AG09309 (cell line): ENCODE measurements at regions not wholly inside any gene's neighbourhood (a gene's known extent, or its start where the extent isn't known, plus 50 kb on each side); places are given as distances from the start of the nearest gene placed in this dataset.
"Not testable (repeated sequence)": the region's sequence is repeated elsewhere in the genome, so short reads cannot be mapped to it uniquely, and the experiment has no call there.

Experiments used
- DNase-seq: peaks from one replicate; pipeline ENCODE4 v3.0.0-alpha.2; 2010; ENCODE audit warnings: low read depth
- H3K4me3 ChIP-seq: 2 replicates; pipeline ENCODE4 v1.5.1; 2011; ENCODE audit warnings: mild to moderate bottlenecking, low read depth, low read length, moderate library complexity; ENCODE audit not compliant: control insufficient read depth
- TF ChIP-seq, protein P1 (sequence below): IDR thresholded peaks from 2 replicates; pipeline ENCODE4 v1.5.1; 2011; ENCODE audit warnings: mild to moderate bottlenecking, low read depth, low read length, inconsistent platforms; ENCODE audit not compliant: insufficient read depth, control insufficient read depth; ENCODE audit errors: missing control alignments

DNA sequence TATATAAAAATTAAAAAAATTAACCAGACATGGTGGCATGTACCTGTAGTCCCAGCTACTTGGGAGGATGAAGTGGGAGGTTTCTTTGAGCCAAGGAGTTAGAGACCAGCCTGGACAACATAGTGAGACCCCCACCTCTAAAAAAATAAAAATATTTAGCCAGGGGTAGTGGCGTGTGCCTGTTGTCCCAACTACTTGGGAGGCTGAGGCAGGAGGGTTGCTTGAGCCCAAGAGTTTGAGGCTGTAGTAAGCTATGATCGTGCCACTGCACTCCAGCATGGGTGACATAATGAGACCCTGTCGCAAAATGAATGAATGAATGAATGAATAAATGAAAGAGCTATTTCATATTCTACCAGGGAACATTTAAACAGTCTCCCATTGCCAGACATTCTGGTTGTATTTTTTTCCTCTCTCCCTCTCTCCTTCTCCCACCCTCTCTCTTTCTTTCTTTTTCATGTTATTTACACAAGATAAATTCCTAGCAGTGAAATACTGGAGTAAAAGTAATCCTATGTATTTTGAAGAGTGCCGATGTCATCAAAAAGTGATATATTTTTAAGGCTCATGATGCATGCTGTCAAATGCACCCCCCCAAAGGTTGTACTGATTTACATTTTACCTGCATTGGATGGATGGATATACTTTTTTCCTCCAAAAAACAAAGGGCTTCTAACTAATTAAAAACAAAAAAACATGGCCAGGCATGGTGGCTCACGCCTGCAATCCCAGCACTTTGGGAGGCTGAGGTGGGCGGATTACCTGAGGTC is 194.8 kb upstream of the ZNF217 start:
- TF ChIP-seq, protein P1, sequence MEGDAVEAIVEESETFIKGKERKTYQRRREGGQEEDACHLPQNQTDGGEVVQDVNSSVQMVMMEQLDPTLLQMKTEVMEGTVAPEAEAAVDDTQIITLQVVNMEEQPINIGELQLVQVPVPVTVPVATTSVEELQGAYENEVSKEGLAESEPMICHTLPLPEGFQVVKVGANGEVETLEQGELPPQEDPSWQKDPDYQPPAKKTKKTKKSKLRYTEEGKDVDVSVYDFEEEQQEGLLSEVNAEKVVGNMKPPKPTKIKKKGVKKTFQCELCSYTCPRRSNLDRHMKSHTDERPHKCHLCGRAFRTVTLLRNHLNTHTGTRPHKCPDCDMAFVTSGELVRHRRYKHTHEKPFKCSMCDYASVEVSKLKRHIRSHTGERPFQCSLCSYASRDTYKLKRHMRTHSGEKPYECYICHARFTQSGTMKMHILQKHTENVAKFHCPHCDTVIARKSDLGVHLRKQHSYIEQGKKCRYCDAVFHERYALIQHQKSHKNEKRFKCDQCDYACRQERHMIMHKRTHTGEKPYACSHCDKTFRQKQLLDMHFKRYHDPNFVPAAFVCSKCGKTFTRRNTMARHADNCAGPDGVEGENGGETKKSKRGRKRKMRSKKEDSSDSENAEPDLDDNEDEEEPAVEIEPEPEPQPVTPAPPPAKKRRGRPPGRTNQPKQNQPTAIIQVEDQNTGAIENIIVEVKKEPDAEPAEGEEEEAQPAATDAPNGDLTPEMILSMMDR, result no peak
- no peak for DNase-seq
- H3K4me3 ChIP-seq, result no peak overlapping the region

DNA sequence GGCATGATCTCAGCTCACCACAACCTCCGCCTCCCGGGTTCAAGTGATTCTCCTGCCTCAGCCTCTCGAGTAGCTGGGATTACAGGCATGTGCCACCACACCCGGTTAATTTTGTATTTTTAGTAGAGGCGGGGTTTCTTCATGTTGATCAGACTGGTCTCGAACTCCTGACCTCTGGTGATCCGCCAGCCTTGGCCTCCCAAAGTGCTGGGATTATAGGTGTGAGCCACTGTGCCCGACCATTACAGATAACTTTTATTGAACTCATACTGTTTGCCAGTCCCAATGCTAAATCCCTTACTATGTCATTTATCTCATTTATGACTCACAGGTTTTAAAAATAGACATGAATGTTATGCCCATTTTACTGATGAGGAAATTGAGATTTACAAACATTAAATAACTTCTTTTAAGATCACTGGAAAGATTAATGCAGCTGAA is 193.9 kb upstream of the ZNF217 start:
- DNase-seq, H3K4me3 ChIP-seq: not testable (repeated sequence)

DNA sequence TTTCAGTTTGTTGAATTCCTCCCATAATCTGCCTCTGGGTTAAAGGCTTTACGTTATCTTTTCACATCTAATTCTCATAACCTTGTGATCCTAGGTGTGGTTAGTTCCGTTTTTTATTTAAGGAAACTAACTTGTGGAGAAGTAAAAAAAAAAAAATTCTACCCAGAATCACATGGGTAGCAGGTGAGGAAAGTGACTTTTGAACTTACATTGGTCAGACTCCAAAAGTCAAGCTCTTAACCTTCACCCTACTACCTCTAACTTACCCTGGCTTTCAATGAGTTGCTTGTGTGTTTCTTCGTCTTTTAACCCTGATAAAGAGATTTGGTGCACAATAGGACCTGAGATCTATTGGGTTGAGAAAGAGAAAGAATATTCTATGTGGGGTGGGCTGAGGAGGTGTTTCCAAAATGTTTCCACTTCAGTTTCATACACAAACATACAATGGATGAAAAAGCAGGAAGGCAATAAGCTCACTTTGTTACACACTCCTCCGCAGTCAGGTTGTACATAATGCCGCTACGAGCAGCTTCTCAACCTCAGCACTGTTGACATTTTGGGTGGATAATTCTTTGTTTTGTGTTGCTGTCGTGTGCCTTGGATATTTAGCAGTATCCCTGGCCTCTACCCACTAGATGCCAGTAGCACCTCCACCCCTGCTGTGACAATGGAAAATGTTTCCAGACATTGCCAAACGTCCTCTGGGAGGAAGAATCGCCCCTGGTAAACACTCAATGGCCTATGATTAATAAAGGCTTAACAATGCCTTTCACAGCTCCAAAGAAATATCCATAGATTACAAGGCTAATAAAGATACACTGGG is 193.0 kb upstream of the ZNF217 start:
- no peak overlapping the region for H3K4me3 ChIP-seq
- TF ChIP-seq, protein P1, result no peak
- no peak for DNase-seq

DNA sequence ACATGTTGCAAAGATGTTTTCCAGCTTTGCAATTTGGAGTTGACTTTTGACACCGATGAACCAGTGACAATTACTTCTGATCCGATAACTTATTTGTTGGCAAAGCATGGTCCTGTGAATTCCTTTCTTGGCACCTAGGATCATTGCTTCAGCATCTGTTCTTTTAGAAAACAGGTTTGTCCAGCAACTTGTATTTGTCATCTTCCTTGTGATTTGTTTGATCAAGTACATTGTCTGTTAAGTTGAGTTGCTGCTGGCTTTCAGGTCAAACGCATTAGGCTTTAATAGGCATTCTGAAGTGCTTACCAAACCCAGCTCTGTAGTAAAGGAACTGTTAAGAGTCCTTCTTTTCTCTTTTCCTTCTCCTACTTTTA is 192.4 kb upstream of the ZNF217 start:
- H3K4me3 ChIP-seq, result no peak overlapping the region

DNA sequence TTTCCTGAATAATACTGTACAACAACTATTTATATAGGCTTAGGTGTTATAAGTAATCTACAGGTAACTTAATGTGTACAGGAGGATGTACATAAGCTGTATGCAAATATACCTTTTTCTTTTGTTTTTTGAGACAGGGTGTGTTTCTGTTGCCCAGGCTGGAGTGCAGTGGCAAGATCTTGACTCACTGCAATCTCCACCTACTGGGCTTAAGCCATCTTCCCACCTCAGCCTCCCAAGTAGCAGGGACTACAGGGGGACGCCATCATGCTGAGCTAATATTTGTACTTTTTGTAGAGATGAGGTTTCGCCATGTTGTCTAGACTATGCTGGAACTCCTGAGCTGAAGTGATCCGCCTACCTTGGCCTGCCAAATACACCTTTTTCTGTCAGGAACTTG is 191.7 kb upstream of the ZNF217 start:
- DNase-seq, result no peak
- TF ChIP-seq, protein P1, result no peak
- no peak overlapping the region for H3K4me3 ChIP-seq

More for the DNA sequence above, 192.4 kb upstream of the ZNF217 start:
- TF ChIP-seq, protein P1, result no peak
- no peak for DNase-seq

DNA sequence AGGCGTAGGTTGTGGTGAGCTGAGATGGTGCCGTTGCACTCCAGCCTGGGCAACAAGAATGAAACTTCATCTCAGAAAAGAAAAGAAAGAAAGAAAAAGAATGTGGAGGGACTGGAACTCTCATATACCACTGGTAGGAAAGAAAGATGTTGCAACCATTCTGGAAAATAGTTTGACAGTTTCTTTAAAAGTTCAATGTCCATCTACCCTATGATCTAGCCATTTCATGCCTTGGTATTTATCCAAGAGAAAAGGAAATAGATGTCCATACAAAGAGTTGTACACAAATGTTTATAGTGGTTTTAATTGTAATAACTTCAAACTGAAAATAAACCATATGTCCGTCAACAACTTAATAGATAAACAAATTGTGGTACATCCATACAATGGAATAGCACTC is 190.1 kb upstream of the ZNF217 start:
- TF ChIP-seq, protein P1, result no peak
- no peak overlapping the region for H3K4me3 ChIP-seq
- no peak for DNase-seq
